ENCODE measurements at regions not wholly inside any gene's neighbourhood (a gene's known extent, or its start where the extent isn't known, plus 50 kb on each side); places are given as distances from the start of the nearest gene placed in this dataset.
"Not testable (repeated sequence)": the region's sequence is repeated elsewhere in the genome, so short reads cannot be mapped to it uniquely, and the experiment has no call there.

DNA sequence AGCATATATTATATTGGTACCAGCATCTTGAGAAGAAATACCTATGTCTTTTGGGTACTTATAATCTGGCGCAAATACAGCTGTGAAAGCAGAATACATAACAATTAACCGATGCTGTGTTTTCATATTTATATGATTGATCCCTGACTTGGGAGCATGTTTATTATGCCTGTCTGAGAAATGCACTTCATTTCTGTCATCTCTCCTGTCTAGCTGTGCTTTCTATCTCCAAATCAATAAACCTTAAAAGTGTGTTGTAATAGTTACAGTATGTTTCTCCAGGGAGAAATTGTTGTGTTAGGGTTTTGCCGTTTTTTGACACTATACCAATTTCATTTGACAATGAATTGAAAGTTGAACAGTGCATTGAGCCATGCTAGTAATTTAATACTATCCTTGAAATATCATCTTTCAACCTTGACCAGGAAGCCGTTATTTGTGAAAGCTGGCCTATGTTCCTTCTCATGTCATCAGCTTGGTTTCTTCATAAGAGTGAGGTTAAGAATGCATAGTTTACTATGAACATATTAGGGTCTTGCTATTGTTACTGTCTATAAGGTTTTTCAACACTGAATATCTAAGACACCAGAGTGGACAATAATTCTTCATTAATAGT lies 206.2 kb upstream of the PCDH18 start:
- TF ChIP-seq, protein P1, sequence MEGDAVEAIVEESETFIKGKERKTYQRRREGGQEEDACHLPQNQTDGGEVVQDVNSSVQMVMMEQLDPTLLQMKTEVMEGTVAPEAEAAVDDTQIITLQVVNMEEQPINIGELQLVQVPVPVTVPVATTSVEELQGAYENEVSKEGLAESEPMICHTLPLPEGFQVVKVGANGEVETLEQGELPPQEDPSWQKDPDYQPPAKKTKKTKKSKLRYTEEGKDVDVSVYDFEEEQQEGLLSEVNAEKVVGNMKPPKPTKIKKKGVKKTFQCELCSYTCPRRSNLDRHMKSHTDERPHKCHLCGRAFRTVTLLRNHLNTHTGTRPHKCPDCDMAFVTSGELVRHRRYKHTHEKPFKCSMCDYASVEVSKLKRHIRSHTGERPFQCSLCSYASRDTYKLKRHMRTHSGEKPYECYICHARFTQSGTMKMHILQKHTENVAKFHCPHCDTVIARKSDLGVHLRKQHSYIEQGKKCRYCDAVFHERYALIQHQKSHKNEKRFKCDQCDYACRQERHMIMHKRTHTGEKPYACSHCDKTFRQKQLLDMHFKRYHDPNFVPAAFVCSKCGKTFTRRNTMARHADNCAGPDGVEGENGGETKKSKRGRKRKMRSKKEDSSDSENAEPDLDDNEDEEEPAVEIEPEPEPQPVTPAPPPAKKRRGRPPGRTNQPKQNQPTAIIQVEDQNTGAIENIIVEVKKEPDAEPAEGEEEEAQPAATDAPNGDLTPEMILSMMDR (IDR thresholded peaks at IDR 0.05; ENCODE audit: insufficient read depth, low read length, severe bottlenecking), result no peak
- no peaks in the 10 kb centered on the region for H3K36me3 ChIP-seq (ENCODE audit: control insufficient read depth, insufficient read depth, low read length)
- no peak overlapping the region for H3K4me3 ChIP-seq (ENCODE audit: low read depth, low read length)
- H3K27me3 ChIP-seq (ENCODE audit: control insufficient read depth, insufficient read depth, low read length), result no peaks in the 10 kb centered on the region
- DNase-seq (ENCODE audit: low read depth) (no peak), FAIRE-seq (no peak)

DNA sequence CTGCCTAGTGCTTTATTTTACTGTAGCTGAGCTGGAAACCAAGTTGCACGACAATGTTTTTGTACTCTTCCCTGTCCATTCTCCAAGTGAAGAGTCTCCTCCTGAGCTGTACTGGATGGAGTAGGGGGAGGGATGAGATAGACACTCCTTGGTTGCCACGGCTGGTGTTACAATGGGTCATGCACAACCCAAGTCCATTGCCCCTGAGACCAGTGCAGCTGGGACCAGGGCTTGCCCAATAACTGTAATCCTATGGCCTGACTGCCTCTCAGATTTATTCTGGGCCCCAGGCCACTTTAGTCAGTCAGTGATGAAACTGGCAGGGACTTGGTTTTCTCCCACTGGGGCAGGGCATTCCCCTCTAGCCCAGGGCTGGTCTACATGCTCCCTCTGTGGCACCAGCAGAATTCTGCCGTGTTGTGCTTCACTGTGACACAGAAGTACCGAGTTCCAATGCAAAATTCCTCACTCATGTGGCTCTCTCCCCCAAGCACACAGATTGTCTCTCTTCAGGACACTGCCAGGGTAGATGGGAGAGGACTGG lies 203.3 kb upstream of the PCDH18 start:
- Histone ChIP-seq H3K4me3 (ENCODE audit: low read depth, low read length) (no peak overlapping the region), H3K36me3 (ENCODE audit: control insufficient read depth, insufficient read depth, low read length) (no peaks in the 10 kb centered on the region), H3K27me3 (ENCODE audit: control insufficient read depth, insufficient read depth, low read length) (no peaks in the 10 kb centered on the region)
- no peak for FAIRE-seq
- TF ChIP-seq, protein P1 (IDR thresholded peaks at IDR 0.05; ENCODE audit: insufficient read depth, low read length, severe bottlenecking), result no peak
- peak; percentile 3 for DNase-seq (ENCODE audit: low read depth)

DNA sequence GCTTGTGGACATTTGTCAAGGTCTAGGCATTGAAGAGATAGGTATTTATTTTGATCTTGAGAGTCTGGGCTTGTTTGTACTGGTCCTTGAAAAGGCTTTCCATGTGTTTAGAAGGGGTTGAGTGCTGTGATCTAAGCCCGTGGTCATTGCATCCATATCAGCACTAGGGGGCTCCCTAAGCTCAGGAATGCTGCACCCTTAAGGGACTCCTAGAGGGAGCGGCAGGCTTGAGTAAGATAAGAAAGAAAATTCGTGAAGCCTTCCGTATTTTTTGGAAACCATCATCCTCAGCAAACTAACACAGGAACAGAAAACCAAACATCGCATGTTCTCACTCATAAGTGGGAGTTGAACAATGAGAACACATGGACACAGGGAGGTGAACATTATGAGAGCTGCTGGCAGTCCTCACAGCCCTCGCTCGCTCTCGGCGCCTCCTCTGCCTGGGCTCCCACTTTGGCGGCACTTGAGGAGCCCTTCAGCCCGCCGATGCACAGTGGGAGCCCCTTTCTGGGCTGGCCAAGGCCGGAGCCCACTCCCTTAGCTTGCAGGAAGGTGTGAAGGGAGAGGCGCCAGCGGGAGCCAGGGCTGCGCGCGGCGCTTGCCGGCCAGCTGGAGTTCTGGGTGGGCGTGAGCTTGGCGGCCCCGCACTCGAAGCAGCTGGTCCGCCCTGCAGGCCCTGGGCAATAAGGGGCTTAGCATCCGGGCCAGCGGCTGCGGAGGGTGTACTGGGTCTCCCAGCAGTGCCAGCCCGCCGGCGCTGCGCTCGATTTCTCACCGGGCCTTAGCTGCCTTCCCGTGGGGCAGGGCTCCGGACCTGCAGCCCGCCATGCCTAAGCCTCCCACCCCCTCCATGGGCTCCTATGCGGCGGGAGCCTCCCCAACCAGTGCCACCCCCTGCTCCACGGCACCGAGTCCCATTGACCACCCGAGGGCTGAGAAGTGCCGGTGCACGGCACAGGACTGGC lies 201.2 kb upstream of the PCDH18 start:
- peak; percentile 44 for DNase-seq (ENCODE audit: low read depth)
- TF ChIP-seq, protein P1 (IDR thresholded peaks at IDR 0.05; ENCODE audit: insufficient read depth, low read length, severe bottlenecking), result peak; percentile 60
- H3K36me3 ChIP-seq (ENCODE audit: control insufficient read depth, insufficient read depth, low read length); H3K27me3 ChIP-seq (ENCODE audit: control insufficient read depth, insufficient read depth, low read length); H3K4me3 ChIP-seq (ENCODE audit: low read depth, low read length); FAIRE-seq: not testable (repeated sequence)

DNA sequence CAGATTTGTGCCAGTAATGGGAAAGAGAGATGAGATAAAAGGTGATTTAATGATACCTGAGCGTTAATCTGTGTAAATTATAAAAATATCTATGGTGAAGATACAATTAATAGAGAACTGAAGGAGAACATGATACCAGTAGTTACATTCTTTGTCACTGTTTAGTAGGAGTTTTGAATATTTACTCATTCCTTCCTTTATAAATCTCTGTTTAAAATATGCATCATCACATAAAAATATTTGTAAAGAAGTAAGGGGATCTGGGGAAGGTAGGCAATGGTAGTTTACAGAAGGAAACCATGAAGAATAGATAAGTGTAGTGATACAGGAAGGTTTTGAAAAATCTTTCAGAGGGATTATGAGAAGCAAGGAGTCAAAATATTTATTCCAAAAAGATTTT lies 190.6 kb upstream of the PCDH18 start:
- Histone ChIP-seq H3K36me3 (ENCODE audit: control insufficient read depth, insufficient read depth, low read length) (no peaks in the 10 kb centered on the region), H3K27me3 (ENCODE audit: control insufficient read depth, insufficient read depth, low read length) (no peaks in the 10 kb centered on the region), H3K4me3 (ENCODE audit: low read depth, low read length) (no peak overlapping the region)
- no peak for DNase-seq (ENCODE audit: low read depth)
- TF ChIP-seq, protein P1 (IDR thresholded peaks at IDR 0.05; ENCODE audit: insufficient read depth, low read length, severe bottlenecking), result no peak
- no peak for FAIRE-seq

DNA sequence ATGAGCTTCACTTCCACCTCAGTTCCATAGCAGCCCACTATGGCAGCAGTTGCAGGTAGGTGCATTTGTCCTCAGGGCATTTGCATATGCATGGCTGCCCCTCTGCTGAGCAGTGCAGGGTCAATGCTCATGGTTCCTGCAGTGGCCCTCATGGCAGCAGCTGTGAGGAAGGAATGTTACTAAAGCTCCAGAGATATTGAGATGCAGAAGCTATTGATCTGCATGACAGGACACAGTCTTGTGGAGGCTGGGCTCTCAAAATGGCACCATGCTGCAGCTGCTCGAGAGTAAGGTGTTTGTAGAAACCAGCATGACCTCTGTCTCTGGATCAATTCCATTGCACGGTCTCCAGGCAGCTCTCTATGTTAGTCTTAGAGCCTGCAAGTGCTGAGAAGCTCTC lies 179.2 kb upstream of the PCDH18 start:
- Histone ChIP-seq H3K4me3 (ENCODE audit: low read depth, low read length) (no peak overlapping the region), H3K27me3 (ENCODE audit: control insufficient read depth, insufficient read depth, low read length) (no peaks in the 10 kb centered on the region), H3K36me3 (ENCODE audit: control insufficient read depth, insufficient read depth, low read length) (no peaks in the 10 kb centered on the region)
- DNase-seq (ENCODE audit: low read depth) (no peak), FAIRE-seq (no peak)
- TF ChIP-seq, protein P1 (IDR thresholded peaks at IDR 0.05; ENCODE audit: insufficient read depth, low read length, severe bottlenecking), result no peak

All from bronchial epithelial cell (primary cell).